ENCODE measurements at regions not wholly inside any gene's neighbourhood (a gene's known extent, or its start where the extent isn't known, plus 50 kb on each side); places are given as distances from the start of the nearest gene placed in this dataset.

DNA sequence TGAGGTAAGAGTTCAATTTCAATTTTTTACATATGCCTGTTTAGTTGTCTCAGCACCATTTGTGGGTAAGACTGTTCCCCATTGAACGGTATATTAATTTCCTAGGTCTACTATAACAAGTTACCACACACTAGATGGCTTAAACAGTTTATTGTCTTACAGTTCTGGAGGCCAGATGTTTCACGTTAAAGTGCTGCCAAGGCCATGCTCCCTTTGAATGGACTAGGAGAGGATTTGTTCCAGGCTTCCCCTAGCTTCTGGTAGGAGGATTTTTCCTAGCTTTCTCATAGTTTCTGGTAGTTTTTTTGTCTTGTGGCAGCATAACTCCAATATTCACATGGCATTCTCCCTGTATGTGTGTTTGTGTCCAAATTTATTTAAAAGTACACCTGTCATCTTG lies 149.3 kb upstream of the CYSLTR1 start:
- no peak for DNase-seq (ENCODE audit: low read depth in 2 of 2)

- no peak for DNase-seq (ENCODE audit: low read depth in 2 of 2)
Measured at GRCh38 chrX:78456909-78457308, 129.5 kb upstream of the CYSLTR1 start.

DNA sequence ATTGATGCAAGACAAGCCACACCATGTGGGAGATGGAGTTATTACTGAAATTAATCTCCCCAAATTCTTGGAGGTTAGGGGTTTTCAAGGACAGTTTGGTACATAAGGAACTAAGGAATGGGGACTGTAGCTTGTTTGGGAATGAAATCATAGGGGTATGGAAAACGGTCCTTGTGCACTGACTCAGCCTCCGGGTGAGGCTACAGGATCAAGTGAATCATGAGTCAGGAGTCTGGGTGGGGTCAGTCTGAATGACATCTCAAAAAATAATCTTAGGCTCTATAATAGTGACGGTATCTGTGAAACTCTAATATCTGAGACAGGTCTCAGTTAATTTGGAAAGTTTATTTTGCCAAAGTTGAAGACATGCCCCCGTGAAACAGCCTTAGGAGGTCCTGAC lies 128.5 kb upstream of the CYSLTR1 start:
- no peak for DNase-seq (ENCODE audit: low read depth in 2 of 2)

DNA sequence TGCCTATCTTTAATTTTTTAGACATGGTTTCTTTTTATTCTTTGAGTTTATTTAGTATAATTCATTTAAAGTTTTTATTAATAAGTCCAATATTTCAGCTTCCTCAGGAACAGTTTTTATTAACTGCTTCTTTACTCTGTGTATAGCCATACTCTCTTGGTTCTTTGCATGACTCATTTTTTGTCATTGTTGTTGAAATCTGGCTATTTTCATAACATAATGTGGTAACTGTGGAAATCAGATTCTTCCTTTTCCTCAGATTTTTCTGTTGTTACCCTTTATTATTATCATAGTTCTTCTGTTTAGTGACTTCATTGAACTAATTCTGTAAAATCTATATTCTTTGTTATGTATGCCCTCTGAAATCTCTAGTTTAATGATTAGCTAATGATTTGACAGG lies 124.9 kb upstream of the CYSLTR1 start:
- DNase-seq (ENCODE audit: low read depth in 2 of 2) = no peak

GRCh38 chrX:78437621-78438020 lies 110.2 kb upstream of the CYSLTR1 start:
- DNase-seq (ENCODE audit: low read depth in 2 of 2) = no peak

GRCh38 chrX:78429172-78429571 lies 101.8 kb upstream of the CYSLTR1 start:
- DNase-seq (ENCODE audit: low read depth in 2 of 2) = no peak

GRCh38 chrX:78388663-78389062 lies 61.3 kb upstream of the CYSLTR1 start:
- DNase-seq (ENCODE audit: low read depth in 2 of 2) = no peak

DNA sequence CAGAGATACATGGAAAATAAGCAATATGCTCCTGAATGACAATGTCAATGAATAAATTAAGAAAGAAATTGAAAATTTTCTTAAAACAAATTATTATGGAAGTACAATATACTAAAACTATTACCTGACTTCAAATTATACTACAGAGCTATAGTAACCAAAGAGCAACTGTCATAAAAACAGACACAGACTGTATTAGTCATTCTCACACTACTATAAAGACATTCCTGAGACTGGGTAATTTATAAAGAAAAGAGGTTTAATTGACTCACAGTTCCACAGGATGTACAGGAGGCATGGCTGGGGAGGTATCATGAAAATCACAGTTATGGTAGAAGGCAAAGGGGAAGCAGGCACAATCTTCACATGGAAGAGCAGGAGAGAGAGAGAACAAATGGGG lies 60.0 kb upstream of the CYSLTR1 start:
- DNase-seq (ENCODE audit: low read depth in 2 of 2) = no peak

GRCh38 chrX:78384486-78384885 lies 57.1 kb upstream of the CYSLTR1 start:
- no peak for DNase-seq (ENCODE audit: low read depth in 2 of 2)

GRCh38 chrX:78383594-78383993 lies 56.2 kb upstream of the CYSLTR1 start:
- DNase-seq (ENCODE audit: low read depth in 2 of 2) = no peak

- DNase-seq (ENCODE audit: low read depth in 2 of 2) = no peak
Measured at GRCh38 chrX:78378476-78379115, 51.2 kb upstream of the CYSLTR1 start.
